Neural crest cell (in vitro differentiated cells): ENCODE measurements at regions not wholly inside any gene's neighbourhood (a gene's known extent, or its start where the extent isn't known, plus 50 kb on each side); places are given as distances from the start of the nearest gene placed in this dataset.

Experiments
- DNase-seq: peaks from one replicate; pipeline ENCODE4 v3.0.0; 2021; ENCODE audit warnings: low read depth, mixed read lengths, low spot score
- H3K27ac Mint-ChIP-seq: one replicate; pipeline ENCODE4 v1.8.0; 2021; ENCODE audit warnings: mild to moderate bottlenecking, mixed read lengths; ENCODE audit not compliant: unreplicated experiment
- H3K27me3 Mint-ChIP-seq: 2 replicates; pipeline ENCODE4 v1.8.0; 2021; ENCODE audit warnings: low read depth, mild to moderate bottlenecking, mixed read lengths
- H3K36me3 Mint-ChIP-seq: 2 replicates; pipeline ENCODE4 v1.8.0; 2021; ENCODE audit warnings: low read depth, mild to moderate bottlenecking, mixed read lengths
- H3K4me1 Mint-ChIP-seq: 2 replicates; pipeline ENCODE4 v1.8.0; 2021; ENCODE audit warnings: mixed read lengths
- H3K4me3 Mint-ChIP-seq: one replicate; pipeline ENCODE4 v1.8.0; 2021; ENCODE audit warnings: mild to moderate bottlenecking, mixed read lengths
- H3K9me3 Mint-ChIP-seq: 2 replicates; pipeline ENCODE4 v1.8.0; 2021; ENCODE audit warnings: mixed read lengths
- CTCF ChIP-seq: fragments of 200-600 bp; sonication (generic); conservative IDR thresholded peaks from 2 replicates; pipeline ENCODE4 v1.5.0; 2021; ENCODE audit warnings: antibody characterized with exemption, mild to moderate bottlenecking

GRCh38 chr18:40035966-40036365 lies 1919.1 kb upstream of the PIK3C3 start:
- no peak overlapping the region for H3K4me3 Mint-ChIP-seq
- peaks cover 5% of the 10 kb centered on the region for H3K4me1 Mint-ChIP-seq
- H3K27me3 Mint-ChIP-seq, result no peaks in the 10 kb centered on the region
- H3K27ac Mint-ChIP-seq, result no peak overlapping the region
- no peak for DNase-seq
- H3K36me3 Mint-ChIP-seq, result no peaks in the 10 kb centered on the region
- no peak for TF ChIP-seq CTCF
- peaks cover 2% of the 10 kb centered on the region for H3K9me3 Mint-ChIP-seq

- Mint-ChIP-seq H3K4me1 (no peaks in the 10 kb centered on the region), H3K4me3 (no peak overlapping the region), H3K27me3 (no peaks in the 10 kb centered on the region), H3K9me3 (no peaks in the 10 kb centered on the region), H3K27ac (no peak overlapping the region), H3K36me3 (no peaks in the 10 kb centered on the region)
- TF ChIP-seq CTCF, result no peak
- DNase-seq, result no peak
Measured at GRCh38 chr18:40032076-40032475, 1923.0 kb upstream of the PIK3C3 start.

- Mint-ChIP-seq H3K36me3 (no peaks in the 10 kb centered on the region), H3K4me1 (no peaks in the 10 kb centered on the region), H3K27me3 (no peaks in the 10 kb centered on the region), H3K9me3 (no peaks in the 10 kb centered on the region), H3K27ac (no peak overlapping the region), H3K4me3 (no peak overlapping the region)
- no peak for TF ChIP-seq CTCF
- no peak for DNase-seq
Measured at GRCh38 chr18:40031435-40031834, 1923.6 kb upstream of the PIK3C3 start.

GRCh38 chr18:40019797-40020392 lies 1935.1 kb upstream of the PIK3C3 start:
- Mint-ChIP-seq H3K4me1 (peaks cover 41% of the 10 kb centered on the region), H3K36me3 (no peaks in the 10 kb centered on the region), H3K9me3 (no peaks in the 10 kb centered on the region), H3K4me3 (no peak overlapping the region), H3K27me3 (no peaks in the 10 kb centered on the region), H3K27ac (no peak overlapping the region)
- DNase-seq, result no peak
- no peak for TF ChIP-seq CTCF

GRCh38 chr18:40018266-40018665 lies 1936.8 kb upstream of the PIK3C3 start:
- no peaks in the 10 kb centered on the region for H3K36me3 Mint-ChIP-seq
- H3K4me3 Mint-ChIP-seq, result no peak overlapping the region
- no peak for DNase-seq
- no peak overlapping the region for H3K27ac Mint-ChIP-seq
- peaks cover 5% of the 10 kb centered on the region for H3K9me3 Mint-ChIP-seq
- H3K27me3 Mint-ChIP-seq, result no peaks in the 10 kb centered on the region
- no peak for TF ChIP-seq CTCF
- H3K4me1 Mint-ChIP-seq, result peaks cover 58% of the 10 kb centered on the region
